ENCODE measurements at regions not wholly inside any gene's neighbourhood (a gene's known extent, or its start where the extent isn't known, plus 50 kb on each side); places are given as distances from the start of the nearest gene placed in this dataset.

DNA sequence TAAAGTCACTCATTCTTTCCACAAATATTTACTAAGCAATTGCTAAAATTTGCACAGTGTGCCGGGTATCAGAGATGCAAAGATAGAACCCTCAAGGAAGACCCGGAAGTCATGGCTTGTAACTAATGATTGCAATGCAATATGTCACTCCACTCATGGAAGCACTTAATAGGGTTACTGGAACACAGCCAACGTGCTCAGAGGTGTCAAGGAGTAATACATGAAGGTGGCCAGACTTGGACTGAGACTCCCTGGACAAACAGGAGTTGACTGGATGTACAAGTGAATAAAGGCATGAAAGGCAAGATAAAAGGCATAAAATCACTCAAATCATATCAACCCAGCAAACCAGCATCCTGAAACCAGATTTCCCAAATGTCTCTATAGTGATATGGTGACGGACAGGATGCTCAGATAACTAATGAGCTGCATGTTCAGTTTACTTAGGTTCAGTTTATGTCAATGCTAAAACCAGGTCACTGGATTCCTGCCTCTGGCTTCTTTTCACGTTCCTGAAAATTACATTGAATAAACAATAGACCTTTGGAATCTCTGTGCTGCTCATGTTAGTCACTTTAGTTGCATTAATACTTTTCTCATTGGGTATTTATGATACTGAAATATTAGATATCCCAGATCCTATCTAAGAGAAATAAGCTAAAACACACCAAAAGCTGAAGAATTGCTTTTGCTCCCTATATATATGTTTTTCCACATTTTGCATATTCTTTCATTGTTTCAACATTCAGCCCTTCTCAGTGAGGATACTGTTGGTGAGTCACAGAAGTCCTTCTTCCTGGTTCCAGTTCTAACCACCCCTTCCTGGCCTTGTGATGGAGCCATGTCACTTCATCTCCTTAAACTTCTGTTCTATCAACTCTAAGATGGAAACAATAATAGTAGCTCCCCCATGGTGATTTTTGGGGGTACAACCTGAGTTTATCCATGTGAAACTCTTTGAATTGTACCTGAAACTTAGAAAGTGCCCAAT, 688.9 kb upstream of the ID2 start (continued):
- no peak for TF ChIP-seq REST (IDR thresholded peaks at IDR 0.05)
- TF ChIP-seq JUND (IDR thresholded peaks at IDR 0.05), result no peak
- TF ChIP-seq TAF1 (conservative IDR thresholded peaks at IDR 0.05), result no peak
- TF ChIP-seq EGR1 (IDR thresholded peaks at IDR 0.05; ENCODE audit: low read depth in 2 of 2), result no peak

DNA sequence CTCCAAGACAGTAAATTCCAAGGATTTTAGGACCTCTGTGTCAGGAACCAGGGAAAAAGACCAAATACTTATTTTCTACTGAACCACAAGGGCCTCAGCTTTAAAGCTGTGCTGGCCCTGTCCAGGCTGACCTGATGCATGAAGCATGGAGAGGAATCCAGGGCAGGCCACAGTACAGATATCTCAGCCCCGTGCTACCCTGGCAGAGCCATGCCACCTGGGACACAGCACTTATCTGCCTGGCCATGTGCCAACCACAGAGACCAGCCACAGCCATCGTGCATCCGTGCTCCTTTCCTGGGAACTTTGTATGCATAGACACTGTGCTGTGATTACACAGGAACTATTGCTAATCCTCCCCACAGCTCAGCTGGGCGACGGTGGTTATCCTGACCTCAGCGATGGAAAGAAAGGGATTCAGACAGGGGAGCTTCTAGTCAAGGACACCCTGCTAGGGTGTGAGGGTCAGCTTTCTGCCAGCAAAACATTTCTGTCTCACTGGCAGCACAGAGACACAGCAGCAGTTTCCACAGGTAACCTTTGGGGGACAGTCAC, 687.4 kb upstream of the ID2 start:
- DNase-seq (ENCODE audit: low spot score), result no peak
- Histone ChIP-seq H3K9ac (ENCODE audit: low read depth in 1 of 2, low read length in 2 of 2) (no peak overlapping the region), H3K27me3 (ENCODE audit: control insufficient read depth in 4 of 4, insufficient read depth in 4 of 4, low read length in 3 of 4) (no peaks in the 10 kb centered on the region), H3K4me3 (ENCODE audit: low read depth in 1 of 3, low read length in 3 of 3) (no peak overlapping the region), H3K9me3 (ENCODE audit: control insufficient read depth in 4 of 4, low read length in 3 of 4) (no peaks in the 10 kb centered on the region), H3K27ac (ENCODE audit: low read depth in 1 of 2, low read length in 2 of 2) (no peak overlapping the region), H3K36me3 (ENCODE audit: control insufficient read depth in 4 of 4, insufficient read depth in 3 of 4, low read depth in 1 of 4, low read length in 3 of 4) (no peaks in the 10 kb centered on the region), H3K4me1 (ENCODE audit: control insufficient read depth in 4 of 4, insufficient read depth in 4 of 4, low read length in 3 of 4) (no peaks in the 10 kb centered on the region)
- no peak for TF ChIP-seq RXRA (IDR thresholded peaks at IDR 0.05)
- TF ChIP-seq ZBTB33 (IDR thresholded peaks at IDR 0.05), result no peak
- TF ChIP-seq JUND (IDR thresholded peaks at IDR 0.05), result no peak
- TF ChIP-seq FOXA2 (IDR thresholded peaks at IDR 0.05), result no peak
- TF ChIP-seq TAF1 (conservative IDR thresholded peaks at IDR 0.05), result no peak
- no peak for TF ChIP-seq REST (IDR thresholded peaks at IDR 0.05)
- no peak for TF ChIP-seq EGR1 (IDR thresholded peaks at IDR 0.05; ENCODE audit: low read depth in 2 of 2)
- TF ChIP-seq, protein P1, sequence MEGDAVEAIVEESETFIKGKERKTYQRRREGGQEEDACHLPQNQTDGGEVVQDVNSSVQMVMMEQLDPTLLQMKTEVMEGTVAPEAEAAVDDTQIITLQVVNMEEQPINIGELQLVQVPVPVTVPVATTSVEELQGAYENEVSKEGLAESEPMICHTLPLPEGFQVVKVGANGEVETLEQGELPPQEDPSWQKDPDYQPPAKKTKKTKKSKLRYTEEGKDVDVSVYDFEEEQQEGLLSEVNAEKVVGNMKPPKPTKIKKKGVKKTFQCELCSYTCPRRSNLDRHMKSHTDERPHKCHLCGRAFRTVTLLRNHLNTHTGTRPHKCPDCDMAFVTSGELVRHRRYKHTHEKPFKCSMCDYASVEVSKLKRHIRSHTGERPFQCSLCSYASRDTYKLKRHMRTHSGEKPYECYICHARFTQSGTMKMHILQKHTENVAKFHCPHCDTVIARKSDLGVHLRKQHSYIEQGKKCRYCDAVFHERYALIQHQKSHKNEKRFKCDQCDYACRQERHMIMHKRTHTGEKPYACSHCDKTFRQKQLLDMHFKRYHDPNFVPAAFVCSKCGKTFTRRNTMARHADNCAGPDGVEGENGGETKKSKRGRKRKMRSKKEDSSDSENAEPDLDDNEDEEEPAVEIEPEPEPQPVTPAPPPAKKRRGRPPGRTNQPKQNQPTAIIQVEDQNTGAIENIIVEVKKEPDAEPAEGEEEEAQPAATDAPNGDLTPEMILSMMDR (IDR thresholded peaks at IDR 0.05; ENCODE audit: low read depth, low read length, missing input control), result no peak
- no peak for TF ChIP-seq HNF4G (IDR thresholded peaks at IDR 0.05)
- no peak for TF ChIP-seq GABPA (IDR thresholded peaks at IDR 0.05 in 1 of 2, conservative IDR thresholded peaks at IDR 0.05 in 1 of 2)
- TF ChIP-seq HNF4A (conservative IDR thresholded peaks at IDR 0.05), result no peak
- no peak for TF ChIP-seq FOXA1 (IDR thresholded peaks at IDR 0.05)
- no peak for TF ChIP-seq ATF3 (IDR thresholded peaks at IDR 0.05)
- no peak for TF ChIP-seq SP1 (IDR thresholded peaks at IDR 0.05)
- TF ChIP-seq NR2F2 (IDR thresholded peaks at IDR 0.05), result no peak
- TF ChIP-seq MAX (IDR thresholded peaks at IDR 0.05), result no peak
- no peak for TF ChIP-seq RAD21 (IDR thresholded peaks at IDR 0.05)
- no peak for TF ChIP-seq YY1 (IDR thresholded peaks at IDR 0.05)
- 59% methylated on average over 6 of the region's 6 CpGs for WGBS
